ENCODE measurements at regions not wholly inside any gene's neighbourhood (a gene's known extent, or its start where the extent isn't known, plus 50 kb on each side); places are given as distances from the start of the nearest gene placed in this dataset.
"Not testable (repeated sequence)": the region's sequence is repeated elsewhere in the genome, so short reads cannot be mapped to it uniquely, and the experiment has no call there.

GRCh38 chr13:19123502-19123901 lies 58.1 kb downstream of the TUBA3C start:
- DNase-seq (ENCODE audit: low spot score), result no peak

GRCh38 chr13:19117913-19118739 lies 63.5 kb downstream of the TUBA3C start:
- no peak for DNase-seq (ENCODE audit: low spot score)

GRCh38 chr13:19109225-19109624 lies 72.4 kb downstream of the TUBA3C start:
- DNase-seq (ENCODE audit: low spot score), result not testable (repeated sequence)

- DNase-seq (ENCODE audit: low spot score), result no peak
These were observed 78.5 kb downstream of the TUBA3C start for GRCh38 chr13:19103140-19103539.

GRCh38 chr13:19093369-19093768 lies 88.3 kb downstream of the TUBA3C start:
- no peak for DNase-seq (ENCODE audit: low spot score)

- no peak for DNase-seq (ENCODE audit: low spot score)
These were observed 91.1 kb downstream of the TUBA3C start for GRCh38 chr13:19090495-19090894.

- no peak for DNase-seq (ENCODE audit: low spot score)
These were observed 92.3 kb downstream of the TUBA3C start for GRCh38 chr13:19089315-19089714.

GRCh38 chr13:19088416-19088815 lies 93.2 kb downstream of the TUBA3C start:
- DNase-seq (ENCODE audit: low spot score), result no peak

GRCh38 chr13:19085876-19086275 lies 95.7 kb downstream of the TUBA3C start:
- no peak for DNase-seq (ENCODE audit: low spot score)

- DNase-seq (ENCODE audit: low spot score), result no peak
These were observed 96.4 kb downstream of the TUBA3C start for GRCh38 chr13:19085258-19085657.

- no peak for DNase-seq (ENCODE audit: low spot score)
These were observed 98.3 kb downstream of the TUBA3C start for GRCh38 chr13:19083340-19083739.

- no peak for DNase-seq (ENCODE audit: low spot score)
These were observed 106.2 kb downstream of the TUBA3C start for GRCh38 chr13:19075418-19075817.

GRCh38 chr13:19074519-19074918 lies 107.1 kb downstream of the TUBA3C start:
- DNase-seq (ENCODE audit: low spot score), result no peak

- DNase-seq (ENCODE audit: low spot score), result not testable (repeated sequence)
These were observed 107.5 kb downstream of the TUBA3C start for GRCh38 chr13:19074106-19074505.

- not testable (repeated sequence) for DNase-seq (ENCODE audit: low spot score)
These were observed 108.5 kb downstream of the TUBA3C start for GRCh38 chr13:19072956-19073706.

GRCh38 chr13:19072543-19072942 lies 109.1 kb downstream of the TUBA3C start:
- no peak for DNase-seq (ENCODE audit: low spot score)

- DNase-seq (ENCODE audit: low spot score), result no peak
These were observed 110.3 kb downstream of the TUBA3C start for GRCh38 chr13:19071161-19071936.

- no peak for DNase-seq (ENCODE audit: low spot score)
These were observed 111.3 kb downstream of the TUBA3C start for GRCh38 chr13:19070398-19070735.

- DNase-seq (ENCODE audit: low spot score), result no peak
These were observed 111.8 kb downstream of the TUBA3C start for GRCh38 chr13:19069684-19070397.

- DNase-seq (ENCODE audit: low spot score), result no peak
These were observed 112.9 kb downstream of the TUBA3C start for GRCh38 chr13:19068691-19069090.

- DNase-seq (ENCODE audit: low spot score), result no peak
These were observed 113.9 kb downstream of the TUBA3C start for GRCh38 chr13:19067767-19068166.

- DNase-seq (ENCODE audit: low spot score), result no peak
These were observed 118.8 kb downstream of the TUBA3C start for GRCh38 chr13:19062801-19063200.
